Lung microvascular endothelial cell (primary cell): ENCODE measurements at regions not wholly inside any gene's neighbourhood (a gene's known extent, or its start where the extent isn't known, plus 50 kb on each side); places are given as distances from the start of the nearest gene placed in this dataset.

Source experiments
- DNase-seq, 2 donors: peaks; one replicate each; pipeline versions ENCODE4 v3.0.0 to v3.0.0-alpha.2; 2010; ENCODE audit warnings: low read depth in 2 of 2

DNA sequence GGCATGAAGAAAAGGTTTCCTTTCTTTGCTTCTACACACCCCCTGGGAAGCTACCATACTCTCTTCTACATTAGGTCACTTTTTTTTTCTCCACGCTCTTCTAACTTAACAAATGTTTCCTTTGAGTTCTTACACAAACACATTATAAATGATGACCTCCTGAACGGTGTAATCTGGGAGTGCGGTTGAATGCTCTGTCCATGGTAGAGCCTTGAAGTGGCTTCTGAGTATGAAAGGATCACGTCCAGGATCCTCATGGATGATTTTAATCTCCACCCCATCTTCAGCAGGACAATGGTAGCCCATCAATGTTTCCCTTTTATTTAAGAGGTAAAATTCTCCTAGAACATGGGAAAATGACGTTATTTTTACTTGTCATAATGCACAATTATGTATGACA, 587.3 kb downstream of the SEMA5A start:
- DNase-seq = peak in 1 of 2 donors; percentile 10

DNA sequence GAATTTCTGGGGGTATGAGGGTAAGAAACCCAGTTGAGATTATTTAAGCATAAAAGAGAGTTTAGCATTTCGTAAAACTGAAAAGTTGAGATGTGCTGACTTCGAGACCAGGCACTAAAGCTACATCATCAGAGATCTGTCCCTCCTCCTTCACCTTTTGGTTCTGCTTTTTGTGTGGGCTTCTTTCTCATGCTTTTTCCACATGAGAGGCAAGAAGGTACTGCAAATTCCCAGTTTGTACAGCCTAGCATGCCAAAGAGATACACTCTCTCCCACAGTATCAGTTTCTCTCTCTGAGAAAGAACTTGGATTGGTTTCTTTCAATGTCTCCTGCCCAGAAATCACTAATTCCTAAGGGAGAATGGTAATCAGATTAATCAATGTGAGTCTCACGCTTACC, 584.7 kb downstream of the SEMA5A start:
- no peak for DNase-seq

DNA sequence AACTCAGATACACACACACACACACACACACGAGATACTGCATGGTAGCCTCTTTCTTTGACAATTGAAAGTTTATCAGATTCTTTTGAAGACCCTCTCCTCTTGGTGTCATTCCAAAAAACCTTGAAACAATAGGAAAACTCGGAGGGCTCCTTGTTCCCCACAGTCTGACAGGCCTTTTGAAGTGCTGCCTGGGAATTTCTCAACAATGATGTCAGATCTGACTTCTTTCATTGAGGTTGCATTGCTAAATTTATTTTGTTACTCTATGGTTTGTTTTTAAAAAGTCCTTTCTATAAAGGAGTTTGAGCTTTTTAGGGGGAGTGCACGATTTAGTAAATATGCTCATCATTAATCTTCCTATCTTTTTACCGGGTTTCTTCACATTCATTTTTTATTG, 583.9 kb downstream of the SEMA5A start:
- no peak for DNase-seq

DNA sequence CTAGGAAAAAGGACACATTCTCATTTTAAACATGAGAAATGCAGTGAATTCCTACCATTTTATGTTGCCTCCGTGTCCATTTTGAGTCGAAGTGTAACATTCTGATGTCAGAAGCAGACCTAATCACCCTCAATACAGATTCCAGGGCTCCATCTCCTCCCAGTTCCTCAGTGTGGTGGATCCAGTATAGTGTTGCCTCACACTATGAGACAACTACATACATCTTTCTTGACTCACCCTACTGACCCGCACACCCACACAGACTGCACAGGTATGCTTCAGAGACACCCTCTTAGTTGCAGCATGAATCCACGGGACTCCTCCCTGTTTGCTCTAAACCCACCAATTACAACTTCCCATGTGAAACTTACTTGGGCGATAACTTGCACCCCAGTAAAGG, 564.9 kb downstream of the SEMA5A start:
- no peak for DNase-seq

DNA sequence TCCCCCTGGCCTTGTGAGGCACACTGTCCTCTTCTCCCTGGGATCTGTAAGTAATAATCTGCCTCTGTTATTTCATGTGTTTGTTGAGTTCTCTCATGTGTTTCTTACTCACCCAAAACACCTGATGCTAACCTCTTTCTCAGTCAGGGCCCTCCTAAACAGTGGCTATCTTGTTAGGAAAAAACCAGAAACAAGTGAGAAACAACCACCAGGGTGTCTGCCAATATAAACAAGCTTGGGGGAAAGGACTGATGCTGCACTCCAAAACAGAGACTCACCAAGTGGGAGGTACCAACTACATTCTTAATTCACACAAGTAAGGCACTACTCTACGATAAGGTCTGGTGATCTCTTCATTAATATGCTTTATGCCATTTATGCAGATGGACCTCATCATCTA, 564.4 kb downstream of the SEMA5A start:
- DNase-seq = no peak

DNA sequence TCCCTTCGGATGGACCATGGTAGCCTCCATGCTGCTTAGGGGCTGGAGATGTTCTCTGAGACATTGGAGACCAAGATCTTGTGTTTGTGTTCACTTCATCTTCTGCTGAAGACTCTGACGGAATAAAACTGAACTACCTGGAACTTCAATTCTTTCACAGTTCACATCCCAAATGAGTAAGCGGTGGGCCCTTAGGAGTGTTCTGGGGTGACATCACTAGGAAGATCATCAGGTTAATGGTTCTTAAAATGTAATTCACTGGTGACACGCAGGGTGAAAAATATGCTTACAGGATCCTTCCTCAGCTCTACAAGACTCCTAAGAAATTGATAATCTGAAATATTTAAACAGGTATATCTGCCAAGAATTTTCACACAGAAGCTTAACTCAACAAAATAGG, 561.5 kb downstream of the SEMA5A start:
- no peak for DNase-seq
